T47D (cell line): ENCODE measurements at regions not wholly inside any gene's neighbourhood (a gene's known extent, or its start where the extent isn't known, plus 50 kb on each side); places are given as distances from the start of the nearest gene placed in this dataset.

Source experiments
- DNase-seq, 2 experiments: peaks; one replicate each; pipeline versions ENCODE4 v3.0.0 to v3.0.0-alpha.2; 2011 to 2012; ENCODE audit warnings: low read depth in 1 of 2, low spot score in 1 of 2
- JUND ChIP-seq: IDR thresholded peaks from 2 replicates; pipeline ENCODE4 v1.6.1; 2012; ENCODE audit warnings: low read depth
- in situ Hi-C: cut with HindIII; loops from 2 replicates; pipeline ENCODE4 v1.10.0; 2016; ENCODE audit warnings: low sequenced_read_pairs, low pct_unique_long_range_greater_than_20kb

DNA sequence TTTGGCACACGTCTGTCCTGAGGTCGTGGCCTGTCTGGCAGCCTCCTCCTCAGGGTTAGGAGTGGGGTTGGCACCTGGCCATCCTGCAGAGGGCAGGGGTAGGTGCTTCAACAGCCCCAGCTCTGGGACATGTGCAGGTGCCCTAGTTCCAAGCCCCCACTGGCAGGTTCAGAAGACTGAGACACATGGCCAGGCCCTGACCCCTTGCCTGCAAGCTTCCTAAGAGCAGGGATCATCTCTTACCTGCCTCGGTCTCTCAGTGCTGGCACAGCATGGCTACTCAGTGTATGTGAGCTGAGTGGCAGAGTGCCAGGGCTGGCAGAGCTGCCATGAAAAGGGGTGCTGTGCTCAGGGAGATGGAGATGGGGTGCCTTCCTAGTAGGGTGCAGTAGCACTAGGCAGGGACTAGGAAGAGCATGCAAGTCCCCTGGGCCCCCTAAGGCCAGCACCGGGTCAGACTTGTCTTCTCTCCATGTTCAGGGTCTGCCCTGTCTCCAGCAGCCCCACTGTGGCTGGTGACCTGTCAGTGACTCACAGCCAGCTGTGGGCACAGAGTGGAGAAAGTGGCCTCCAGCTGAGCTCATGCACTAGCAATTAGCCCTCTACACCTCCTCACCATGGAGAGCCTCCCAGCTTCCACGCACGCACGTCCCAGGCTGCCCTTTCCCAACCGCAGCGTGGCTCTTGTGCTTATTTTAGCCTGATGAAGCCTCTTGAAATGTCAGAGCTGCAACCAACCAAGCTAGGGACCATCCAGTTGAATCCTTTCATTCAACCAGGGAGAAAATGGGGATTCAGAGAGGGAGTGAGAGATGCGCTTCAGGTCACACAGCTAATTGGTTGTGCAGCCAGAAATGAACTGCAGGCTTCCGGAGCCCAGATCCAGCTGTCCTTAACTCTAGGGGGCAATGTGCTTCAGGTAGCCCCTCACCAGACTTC is 116.6 kb downstream of the MRPL14 start:
- DNase-seq: no peak
- in situ Hi-C loops: no loop called here
- TF ChIP-seq JUND: no peak

GRCh38 chr6:44009425-44010321 is 117.6 kb downstream of the MRPL14 start:
- TF ChIP-seq JUND: no peak
- in situ Hi-C loops: no loop called here

DNA sequence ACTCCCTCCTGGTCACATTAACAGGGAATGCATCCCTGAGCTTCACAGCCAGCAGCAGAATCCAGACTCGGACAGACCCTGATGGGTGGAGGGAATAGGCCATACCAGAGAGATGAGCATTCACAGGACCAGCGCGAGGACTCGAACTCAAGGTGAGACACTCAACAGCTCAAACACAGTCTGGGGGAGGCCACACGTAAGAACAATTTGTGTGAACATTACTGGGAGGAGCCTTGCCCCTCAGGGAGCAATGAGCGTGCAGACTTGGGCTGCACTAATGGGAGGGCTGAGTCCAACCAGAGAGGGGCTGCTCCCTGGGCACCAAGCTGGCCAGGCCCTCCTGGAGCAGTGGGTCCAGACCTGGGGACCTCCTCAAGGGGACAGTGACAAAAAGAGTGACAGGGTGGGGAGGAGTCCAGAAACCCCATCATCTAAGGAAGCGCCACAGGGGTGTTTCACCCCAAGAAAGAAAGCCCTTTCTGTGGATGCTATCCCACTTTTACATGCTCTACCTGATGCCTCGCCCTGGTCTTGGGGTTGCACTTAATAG is 118.4 kb downstream of the MRPL14 start:
- in situ Hi-C loops: no loop called here
- no peak for DNase-seq
- TF ChIP-seq JUND: no peak

More at GRCh38 chr6:44009425-44010321, 117.6 kb downstream of the MRPL14 start:
- no peak for DNase-seq

DNA sequence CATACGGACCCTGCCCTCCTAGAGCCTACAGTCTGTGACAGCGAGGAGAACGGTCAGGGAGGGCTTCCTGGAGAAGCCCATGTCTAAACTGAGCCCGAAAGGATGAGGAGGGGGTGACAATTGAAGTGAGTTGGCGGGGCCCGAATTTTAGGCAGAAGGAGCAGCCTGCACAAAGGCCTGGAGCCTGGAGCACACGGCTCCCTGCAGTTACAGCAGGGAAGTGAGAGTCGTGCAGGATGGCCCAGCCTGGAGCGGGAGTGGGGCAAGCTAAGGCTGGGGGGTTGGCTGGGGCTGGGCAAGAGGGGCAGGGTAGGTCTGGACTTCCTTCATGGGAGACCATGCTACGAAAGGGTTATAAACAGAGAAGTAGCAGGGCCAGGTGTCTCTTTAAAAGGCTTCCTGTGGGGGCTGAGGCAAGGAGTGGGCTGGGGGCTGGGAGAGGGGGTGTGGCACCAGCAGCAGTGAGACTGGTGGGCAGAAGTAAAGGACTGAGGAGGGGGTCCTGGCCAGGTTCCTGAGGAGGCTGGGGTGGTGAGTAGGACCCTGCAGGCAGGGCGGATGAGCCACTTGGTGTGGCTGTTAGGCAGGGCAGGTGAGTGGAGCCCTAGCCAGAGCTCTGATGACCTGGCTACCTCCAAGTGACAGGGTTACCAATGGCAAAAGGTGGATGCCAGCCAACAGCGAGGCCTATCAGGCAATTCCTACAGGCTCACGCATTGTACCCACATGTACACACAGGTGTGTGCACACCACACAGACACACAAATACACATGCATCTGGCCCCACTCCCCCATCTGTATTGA is 119.2 kb downstream of the MRPL14 start:
- in situ Hi-C loops: no loop called here
- DNase-seq: no peak
- no peak for TF ChIP-seq JUND

DNA sequence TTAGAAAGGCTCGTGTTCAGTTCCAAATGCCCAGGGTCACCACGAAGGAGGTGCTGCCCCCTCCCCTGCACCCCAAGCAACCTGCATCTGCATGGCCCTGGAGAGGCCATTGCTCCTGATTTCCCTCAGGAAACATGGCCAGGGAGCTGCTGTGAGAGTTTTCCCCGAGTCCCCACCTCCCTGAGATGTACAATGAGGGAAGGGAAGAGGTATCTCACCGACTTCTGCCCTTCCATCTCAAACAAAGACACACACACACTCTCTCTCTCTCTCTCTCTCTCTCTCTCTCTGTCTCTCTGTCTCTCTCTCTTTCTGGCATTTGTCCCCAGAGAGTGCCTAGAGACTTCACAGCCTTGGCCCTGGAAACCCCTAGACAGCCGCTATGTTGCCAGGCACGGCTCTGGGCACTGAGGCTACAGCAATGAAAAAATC is 120.4 kb downstream of the MRPL14 start:
- in situ Hi-C loops: no loop called here
- no peak for TF ChIP-seq JUND
- DNase-seq: no peak

- TF ChIP-seq JUND: no peak
- DNase-seq: no peak
- in situ Hi-C loops: no loop called here
Observed at GRCh38 chr6:44006123-44006871, 121.0 kb downstream of the MRPL14 start.

- TF ChIP-seq JUND: no peak
- in situ Hi-C loops: no loop called here
- DNase-seq: no peak
Observed at GRCh38 chr6:44005507-44005903, 121.7 kb downstream of the MRPL14 start.

DNA sequence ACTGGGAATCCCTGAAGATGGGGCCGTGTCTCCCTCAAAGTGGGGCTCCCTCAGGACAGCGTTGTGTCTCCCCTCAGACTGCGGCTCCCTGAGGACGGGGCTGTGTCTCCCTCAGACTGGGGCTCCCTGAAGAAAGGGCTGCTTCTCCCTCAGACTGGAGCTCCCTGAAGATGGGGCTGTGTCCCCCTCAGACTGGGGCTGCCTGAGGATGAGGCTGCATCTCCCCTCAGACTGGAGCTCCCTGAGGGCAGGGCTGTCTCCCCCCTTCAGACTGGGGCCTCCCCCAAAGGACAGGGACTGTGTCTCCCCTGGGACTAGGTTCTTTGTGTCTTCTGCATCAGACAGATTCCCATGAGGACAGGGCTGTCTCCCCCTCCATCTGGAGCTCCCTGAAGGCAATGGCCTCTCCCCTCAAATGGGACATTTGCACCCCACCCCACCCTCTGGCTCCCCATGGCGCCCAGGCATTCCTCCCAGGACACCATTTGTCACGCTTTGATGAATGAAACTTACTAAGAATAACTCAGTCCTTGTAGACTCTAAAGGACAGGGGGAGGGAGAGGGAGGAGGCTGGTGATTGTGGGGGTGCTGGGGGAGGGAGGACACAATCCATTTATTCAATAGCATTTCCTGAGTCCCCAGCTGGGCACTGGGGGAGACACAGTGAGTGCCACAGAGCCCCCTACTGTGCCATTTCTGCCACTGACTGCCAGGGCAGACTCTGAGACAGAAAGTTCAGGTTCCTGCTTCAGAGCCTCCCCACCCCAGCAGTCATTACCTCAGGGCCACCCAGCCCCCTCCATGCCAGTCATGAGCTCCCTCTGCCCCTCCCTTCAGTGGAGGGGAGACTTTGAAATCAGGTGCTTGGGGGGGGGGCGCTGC is 122.4 kb downstream of the MRPL14 start:
- in situ Hi-C loops: no loop called here
- TF ChIP-seq JUND: no peak
- DNase-seq: peak; percentile 42 to 45

DNA sequence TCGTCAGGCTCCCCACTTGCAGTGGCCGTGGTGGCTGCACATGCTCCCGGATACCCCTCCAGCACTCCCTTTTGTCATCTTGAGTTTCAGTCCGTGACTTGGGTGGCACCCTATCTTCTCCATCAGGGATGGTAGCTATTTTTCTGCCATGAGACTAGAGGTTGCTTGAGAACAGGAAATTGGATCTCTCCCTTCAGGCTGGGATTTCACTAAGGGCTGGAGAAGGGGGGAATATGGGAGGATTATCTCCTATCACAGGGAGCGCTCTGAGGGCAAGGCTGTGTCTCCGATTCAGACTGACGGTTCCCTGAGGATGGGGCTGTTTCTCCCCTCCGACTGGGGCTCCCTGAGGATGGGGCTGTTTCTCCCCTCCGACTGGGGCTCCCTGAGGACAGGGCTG is 123.1 kb downstream of the MRPL14 start:
- in situ Hi-C loops: no loop called here
- TF ChIP-seq JUND: no peak
- DNase-seq: no peak

GRCh38 chr6:44003345-44004061 is 123.7 kb downstream of the MRPL14 start:
- TF ChIP-seq JUND: no peak

More at GRCh38 chr6:44003345-44004061, 123.7 kb downstream of the MRPL14 start:
- in situ Hi-C loops: no loop called here
- no peak for DNase-seq
